ENCODE measurements at regions not wholly inside any gene's neighbourhood (a gene's known extent, or its start where the extent isn't known, plus 50 kb on each side); places are given as distances from the start of the nearest gene placed in this dataset.

GRCh38 chr2:126403039-126403628, 252.8 kb upstream of the GYPC start (continued):
- TF ChIP-seq ARID4B (CRISPR knock-in tag; IDR thresholded peaks at IDR 0.05; ENCODE audit: borderline replicate concordance) (no peak), NFATC4 (CRISPR knock-in tag; IDR thresholded peaks at IDR 0.05) (no peak), EMX1 (CRISPR knock-in tag; IDR thresholded peaks at IDR 0.05) (no peak), TEAD1 (CRISPR knock-in tag; IDR thresholded peaks at IDR 0.05) (no peak), MAX (CRISPR knock-in tag; IDR thresholded peaks at IDR 0.05) (no peak), TP53 (CRISPR knock-in tag; IDR thresholded peaks at IDR 0.05) (no peak), JAZF1 (CRISPR knock-in tag; IDR thresholded peaks at IDR 0.05) (no peak)

- no peak for TF ChIP-seq ARID4B (CRISPR knock-in tag; IDR thresholded peaks at IDR 0.05; ENCODE audit: borderline replicate concordance)
- TF ChIP-seq NR2C2 (CRISPR knock-in tag; IDR thresholded peaks at IDR 0.05) = no peak
- no peak for TF ChIP-seq SP1 (CRISPR knock-in tag; conservative IDR thresholded peaks at IDR 0.05)
- no peak for TF ChIP-seq ZNF121 (CRISPR knock-in tag; IDR thresholded peaks at IDR 0.05)
- TF ChIP-seq USF2 (CRISPR knock-in tag; IDR thresholded peaks at IDR 0.05) = no peak
- no peak for TF ChIP-seq CDX4 (CRISPR knock-in tag; IDR thresholded peaks at IDR 0.05; ENCODE audit: borderline replicate concordance)
- no peak for TF ChIP-seq NR1H2 (CRISPR knock-in tag; IDR thresholded peaks at IDR 0.05)
- no peak for TF ChIP-seq CREB1 (CRISPR knock-in tag; IDR thresholded peaks at IDR 0.05)
- no peak for TF ChIP-seq CREM (CRISPR knock-in tag; IDR thresholded peaks at IDR 0.05)
- no peak for TF ChIP-seq TEAD1 (CRISPR knock-in tag; IDR thresholded peaks at IDR 0.05)
- no peak for TF ChIP-seq IRF1 (CRISPR knock-in tag; IDR thresholded peaks at IDR 0.05)
- TF ChIP-seq CBFB (CRISPR knock-in tag; IDR thresholded peaks at IDR 0.05; ENCODE audit: low read depth) = no peak
- TF ChIP-seq PRDM15 (CRISPR knock-in tag; IDR thresholded peaks at IDR 0.05) = no peak
- no peak for ATAC-seq
- ChIA-PET CTCF (no interaction called here), POLR2A (no interaction called here)
- H3K4me3 Mint-ChIP-seq = no peak overlapping the region
- peaks cover 63% of the 10 kb centered on the region for H3K36me3 Mint-ChIP-seq
- H3K9me3 Mint-ChIP-seq = peaks cover 84% of the 10 kb centered on the region
- DNase-seq (ENCODE audit: low spot score) = no peak
- H3K27me3 Mint-ChIP-seq (ENCODE audit: low read depth) = no peaks in the 10 kb centered on the region; the same call in 1 of the 2 replicates
- H3K4me1 Mint-ChIP-seq = no peaks in the 10 kb centered on the region
- H3K27ac Mint-ChIP-seq = no peak overlapping the region
These were observed 249.7 kb upstream of the GYPC start for GRCh38 chr2:126406267-126406666.

All from WTC11 (cell line).